CD4-positive, alpha-beta T cell (primary cell): ENCODE measurements at regions not wholly inside any gene's neighbourhood (a gene's known extent, or its start where the extent isn't known, plus 50 kb on each side); places are given as distances from the start of the nearest gene placed in this dataset.
A peak's percentile ranks its signal among the peaks of the same experiment; 100 is the strongest.

Source experiments
- ATAC-seq: fragments of 200-7000 bp; cut with Tn5 transposase; one replicate; pipeline ENCODE4 v1.10.0; 2022; ENCODE audit warnings: mild to moderate bottlenecking; ENCODE audit not compliant: poor library complexity
- CTCF ChIA-PET: fragments of 350-600 bp; sonication (Branson Sonifier 250); formaldehyde crosslinking; loops from one replicate; lab custom pipeline; 2021; ENCODE audit warnings: antibody characterized with exemption, inconsistent platforms; lab: Charles Lee
- POLR2A ChIA-PET: fragments of 350-600 bp; sonication (Branson Sonifier 250); formaldehyde crosslinking; loops from one replicate; lab custom pipeline; 2021; ENCODE audit warnings: antibody characterized with exemption, inconsistent platforms; lab: Charles Lee
- DNase-seq, 14 experiments: peaks; one replicate each; pipeline ENCODE4 v3.0.0-alpha.2; 2013 to 2020; ENCODE audit warnings: mixed read lengths in 2 of 14
- H3K27ac ChIP-seq, 2 donors: one replicate each; pipeline versions ENCODE4 v1.5.1 to v1.7.0; 2013; ENCODE audit warnings: low read length in 2 of 2, low read depth in 1 of 2, mild to moderate bottlenecking in 1 of 2
- H3K27me3 ChIP-seq, 2 experiments: 1 replicate in 1 of 2; 2 replicates in 1 of 2; pipeline versions ENCODE4 v1.6.1 to v1.7.0; 2013; ENCODE audit warnings: low read length in 2 of 2, control low read depth in 1 of 2, mild to moderate bottlenecking in 1 of 2, moderate library complexity in 1 of 2; ENCODE audit not compliant: insufficient read depth in 2 of 2, control insufficient read depth in 1 of 2
- H3K36me3 ChIP-seq: one replicate; pipeline ENCODE4 v1.6.1; 2013; ENCODE audit warnings: low read length, control low read depth; ENCODE audit not compliant: insufficient read depth
- H3K4me1 ChIP-seq: one replicate; pipeline ENCODE4 v1.6.1; 2013; ENCODE audit warnings: low read length, control low read depth; ENCODE audit not compliant: insufficient read depth
- H3K4me3 ChIP-seq: one replicate; pipeline ENCODE4 v1.5.1; 2013; ENCODE audit warnings: mild to moderate bottlenecking, low read length, moderate library complexity
- H3K9me3 ChIP-seq, 2 experiments: 1 replicate in 1 of 2; 2 replicates in 1 of 2; pipeline versions ENCODE4 v1.6.1 to v1.7.0; 2013; ENCODE audit warnings: low read length in 2 of 2, mild to moderate bottlenecking in 2 of 2, control low read depth in 1 of 2, moderate library complexity in 1 of 2; ENCODE audit not compliant: control insufficient read depth in 1 of 2, insufficient read depth in 1 of 2
- H3K27ac Mint-ChIP-seq: one replicate; pipeline ENCODE4 v1.8.0; 2020; ENCODE audit warnings: mixed read lengths
- H3K27me3 Mint-ChIP-seq: one replicate; pipeline ENCODE4 v1.8.0; 2021; ENCODE audit warnings: mixed read lengths
- H3K36me3 Mint-ChIP-seq: one replicate; pipeline ENCODE4 v1.8.0; 2021; ENCODE audit warnings: low read depth, mixed read lengths
- H3K4me1 Mint-ChIP-seq: one replicate; pipeline ENCODE4 v1.8.0; 2021; ENCODE audit warnings: low read depth, mixed read lengths
- H3K4me3 Mint-ChIP-seq: one replicate; pipeline ENCODE4 v1.8.0; 2020; ENCODE audit warnings: mild to moderate bottlenecking, mixed read lengths
- H3K9me3 Mint-ChIP-seq: one replicate; pipeline ENCODE4 v1.8.0; 2020; ENCODE audit warnings: mixed read lengths
- intact Hi-C, 2 experiments: fragments of 100-400 bp; cut with DNase I in 1 of 2; cut with micrococcal nuclease in 1 of 2; formaldehyde crosslinking; loops; one replicate each; pipeline versions ENCODE4 v1.15.1 to v1.9.0; 2023 to 2025; cut with DNase I, micrococcal nuclease
- TF ChIP-seq, protein P1 (sequence below): fragments of 200-600 bp; IDR thresholded peaks from one replicate; pipeline ENCODE4 v1.8.0; 2022; ENCODE audit warnings: antibody characterized with exemption, mild to moderate bottlenecking

DNA sequence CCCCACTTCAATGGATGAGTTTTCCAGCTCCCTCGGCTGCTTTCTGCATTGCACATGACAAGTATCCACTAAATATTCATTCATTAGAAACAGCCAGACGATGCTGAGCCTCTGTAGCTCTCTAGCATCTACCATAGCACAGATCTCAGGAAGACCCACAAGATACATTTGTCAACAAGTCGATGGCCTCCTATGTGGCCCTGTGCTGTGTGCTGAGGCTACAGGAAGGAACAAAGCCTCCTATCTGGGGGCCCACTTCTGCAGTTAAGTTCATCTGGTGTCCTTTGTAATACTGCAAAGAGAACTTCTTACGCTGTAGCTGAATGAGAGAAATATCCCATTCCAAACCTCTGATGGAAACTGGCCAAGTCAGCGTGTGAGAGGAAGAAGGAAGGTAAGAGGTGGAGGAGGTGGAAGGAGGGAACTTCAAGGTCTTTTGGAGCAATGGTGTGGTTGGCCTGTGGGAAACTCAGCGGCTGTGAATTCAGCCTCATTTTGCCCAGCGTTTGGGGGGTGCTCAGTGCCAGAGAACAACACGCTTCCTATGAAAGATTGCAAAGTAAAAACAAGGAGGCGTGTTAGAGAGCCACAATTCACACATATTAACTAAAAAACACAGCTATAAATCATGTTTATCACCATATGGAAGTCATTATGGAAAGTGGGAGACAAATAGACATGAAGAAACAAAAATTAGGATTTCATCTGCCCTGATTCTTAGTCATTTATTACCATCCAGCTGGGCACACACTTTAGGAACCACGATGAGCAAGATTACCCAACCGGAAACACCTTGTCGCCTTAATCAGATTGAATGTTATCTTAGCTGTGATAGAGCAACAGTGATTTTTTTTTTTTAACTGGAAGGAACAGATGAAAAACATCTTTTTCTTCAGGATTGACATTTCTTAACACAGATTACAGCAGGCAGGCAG lies 62.2 kb upstream of the USP6NL start:
- CTCF ChIA-PET, result no interaction called here

DNA sequence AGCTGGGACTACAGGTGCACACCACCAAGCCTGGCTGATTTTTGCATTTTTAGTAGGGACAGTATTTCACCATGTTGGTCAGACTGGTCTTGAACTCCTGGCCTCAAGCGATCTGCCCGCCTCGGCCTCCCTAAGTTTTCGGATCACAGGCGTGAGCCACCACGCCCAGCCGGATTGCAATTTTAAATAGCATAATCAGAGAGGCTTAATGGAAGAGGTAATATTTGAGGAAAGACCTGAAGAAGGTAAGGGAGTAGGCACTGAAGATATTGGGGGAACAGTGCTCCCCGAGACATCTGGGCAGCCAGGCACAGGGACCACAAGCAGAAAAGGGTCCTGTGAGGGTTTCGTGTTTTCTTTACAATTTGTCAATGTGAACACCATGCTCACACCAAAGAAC lies 61.4 kb upstream of the USP6NL start:
- H3K27me3 Mint-ChIP-seq, result no peaks in the 10 kb centered on the region
- H3K36me3 Mint-ChIP-seq, result no peaks in the 10 kb centered on the region
- H3K27me3 ChIP-seq, result no peaks in the 10 kb centered on the region
- ATAC-seq, result no peak
- H3K4me1 ChIP-seq, result peaks cover 8% of the 10 kb centered on the region
- no peaks in the 10 kb centered on the region for H3K36me3 ChIP-seq
- H3K27ac ChIP-seq, result no peak overlapping the region
- no peak for DNase-seq
- ChIA-PET POLR2A (no interaction called here), CTCF (no interaction called here)
- H3K4me3 ChIP-seq, result no peak overlapping the region
- H3K9me3 ChIP-seq, result no peaks in the 10 kb centered on the region
- intact Hi-C loops, result no loop called here
- no peak overlapping the region for H3K27ac Mint-ChIP-seq
- TF ChIP-seq, protein P1, sequence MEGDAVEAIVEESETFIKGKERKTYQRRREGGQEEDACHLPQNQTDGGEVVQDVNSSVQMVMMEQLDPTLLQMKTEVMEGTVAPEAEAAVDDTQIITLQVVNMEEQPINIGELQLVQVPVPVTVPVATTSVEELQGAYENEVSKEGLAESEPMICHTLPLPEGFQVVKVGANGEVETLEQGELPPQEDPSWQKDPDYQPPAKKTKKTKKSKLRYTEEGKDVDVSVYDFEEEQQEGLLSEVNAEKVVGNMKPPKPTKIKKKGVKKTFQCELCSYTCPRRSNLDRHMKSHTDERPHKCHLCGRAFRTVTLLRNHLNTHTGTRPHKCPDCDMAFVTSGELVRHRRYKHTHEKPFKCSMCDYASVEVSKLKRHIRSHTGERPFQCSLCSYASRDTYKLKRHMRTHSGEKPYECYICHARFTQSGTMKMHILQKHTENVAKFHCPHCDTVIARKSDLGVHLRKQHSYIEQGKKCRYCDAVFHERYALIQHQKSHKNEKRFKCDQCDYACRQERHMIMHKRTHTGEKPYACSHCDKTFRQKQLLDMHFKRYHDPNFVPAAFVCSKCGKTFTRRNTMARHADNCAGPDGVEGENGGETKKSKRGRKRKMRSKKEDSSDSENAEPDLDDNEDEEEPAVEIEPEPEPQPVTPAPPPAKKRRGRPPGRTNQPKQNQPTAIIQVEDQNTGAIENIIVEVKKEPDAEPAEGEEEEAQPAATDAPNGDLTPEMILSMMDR, result no peak
- no peak overlapping the region for H3K4me3 Mint-ChIP-seq
- peaks cover 13% of the 10 kb centered on the region for H3K4me1 Mint-ChIP-seq
- H3K9me3 Mint-ChIP-seq, result no peaks in the 10 kb centered on the region

More for the DNA sequence above, 62.2 kb upstream of the USP6NL start:
- H3K27me3 Mint-ChIP-seq, result no peaks in the 10 kb centered on the region
- Histone ChIP-seq H3K27ac (no peak overlapping the region), H3K36me3 (no peaks in the 10 kb centered on the region), H3K9me3 (no peaks in the 10 kb centered on the region), H3K4me3 (no peak overlapping the region), H3K27me3 (no peaks in the 10 kb centered on the region), H3K4me1 (peaks cover 8% of the 10 kb centered on the region)
- H3K9me3 Mint-ChIP-seq, result no peaks in the 10 kb centered on the region
- POLR2A ChIA-PET, result interaction anchor here (1.6 kb wide), 1 partner anchor 12 kb away, joined by 10 read pairs; no protein-coding TSS in a partner anchor
- no peak overlapping the region for H3K27ac Mint-ChIP-seq
- ATAC-seq (no peak), DNase-seq (peak in 1 of 14 experiments; percentile 12)
- TF ChIP-seq, protein P1, result no peak
- peaks cover 13% of the 10 kb centered on the region for H3K4me1 Mint-ChIP-seq
- H3K36me3 Mint-ChIP-seq, result no peaks in the 10 kb centered on the region
- intact Hi-C loops, result no loop called here
- no peak overlapping the region for H3K4me3 Mint-ChIP-seq

DNA sequence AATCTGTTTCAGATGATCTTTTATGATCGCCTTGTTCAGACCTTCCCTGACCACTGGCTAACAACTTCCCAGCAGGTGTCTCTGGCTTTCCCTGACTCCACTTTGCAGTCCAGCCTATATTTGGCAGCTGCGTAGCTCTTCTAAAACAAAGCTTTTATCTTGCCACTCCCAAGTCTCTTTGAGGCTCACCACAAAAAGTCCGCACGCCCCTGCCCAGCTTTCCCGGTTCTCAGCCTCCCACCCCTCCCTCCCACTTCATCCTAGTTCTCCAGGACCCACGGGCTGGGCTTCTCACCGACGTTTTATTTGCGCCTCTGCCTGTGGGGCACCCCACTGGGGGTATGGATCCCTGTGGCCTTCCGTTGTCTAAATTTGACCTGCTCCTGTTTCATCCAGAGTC lies 58.9 kb upstream of the USP6NL start:
- no peaks in the 10 kb centered on the region for H3K27me3 Mint-ChIP-seq
- H3K4me3 Mint-ChIP-seq, result no peak overlapping the region
- H3K9me3 Mint-ChIP-seq, result no peaks in the 10 kb centered on the region
- Histone ChIP-seq H3K4me3 (no peak overlapping the region), H3K36me3 (no peaks in the 10 kb centered on the region), H3K9me3 (no peaks in the 10 kb centered on the region), H3K27ac (no peak overlapping the region), H3K4me1 (peaks cover 8% of the 10 kb centered on the region), H3K27me3 (no peaks in the 10 kb centered on the region)
- peaks cover 13% of the 10 kb centered on the region for H3K4me1 Mint-ChIP-seq
- TF ChIP-seq, protein P1, result no peak
- intact Hi-C loops, result no loop called here
- ChIA-PET CTCF (no interaction called here), POLR2A (no interaction called here)
- ATAC-seq (no peak), DNase-seq (no peak)
- no peaks in the 10 kb centered on the region for H3K36me3 Mint-ChIP-seq
- no peak overlapping the region for H3K27ac Mint-ChIP-seq
